C4-2B (cell line): ENCODE measurements at regions not wholly inside any gene's neighbourhood (a gene's known extent, or its start where the extent isn't known, plus 50 kb on each side); places are given as distances from the start of the nearest gene placed in this dataset.

Source experiments
- H3K27ac ChIP-seq: fragments of 450-650 bp; 2 replicates; pipeline ENCODE4 v1.5.1; 2017
- ZFX ChIP-seq: fragments of 450-650 bp; IDR thresholded peaks from 2 replicates; pipeline ENCODE4 v1.6.1; 2017
- TF ChIP-seq, protein P1 (sequence below): fragments of 450-650 bp; conservative IDR thresholded peaks from 2 replicates; pipeline ENCODE4 v1.5.1; 2017; ENCODE audit warnings: mild to moderate bottlenecking

DNA sequence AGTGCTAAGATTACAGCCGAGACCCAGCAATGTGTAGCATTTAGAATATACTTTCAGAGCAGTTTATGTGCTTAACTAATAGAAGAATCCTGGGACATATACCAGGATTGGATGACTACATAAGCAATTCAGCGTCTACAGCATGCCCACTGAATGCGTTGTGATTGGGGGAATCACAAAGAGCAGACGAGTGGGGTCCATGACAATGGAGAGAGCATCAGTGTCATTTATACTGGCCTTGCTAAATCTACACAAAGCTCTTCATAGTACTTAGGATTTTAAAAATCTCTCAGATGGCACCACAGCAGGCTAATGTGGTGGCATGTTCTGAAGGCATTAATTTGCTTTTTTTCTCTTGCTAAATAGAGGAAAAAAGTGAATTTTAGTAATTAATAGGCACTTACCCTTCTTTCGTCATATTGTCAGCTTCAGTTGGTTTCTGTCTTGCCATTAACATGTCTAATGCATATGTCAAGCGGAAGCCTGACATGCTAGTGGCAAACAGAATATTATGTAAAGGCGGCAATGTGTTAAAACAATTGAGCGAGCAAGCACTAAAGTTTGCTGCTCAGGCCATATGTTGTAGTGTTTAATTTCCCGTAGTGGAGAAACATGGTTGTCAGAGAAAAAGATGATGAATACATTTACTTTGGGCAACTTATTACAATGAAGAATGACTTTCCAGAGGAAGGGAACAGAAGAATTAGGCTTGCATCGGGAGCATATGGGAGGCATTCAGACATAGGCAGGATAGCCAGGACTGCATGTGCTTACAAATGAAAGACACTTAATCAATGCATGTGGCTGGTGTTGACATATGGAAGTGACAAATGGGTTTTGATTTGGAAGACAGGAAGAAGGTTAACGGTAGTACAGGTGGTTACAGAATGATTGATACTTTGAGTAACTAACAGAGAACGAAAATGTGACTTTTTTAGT, 145.2 kb downstream of the ICOS start:
- TF ChIP-seq, protein P1, sequence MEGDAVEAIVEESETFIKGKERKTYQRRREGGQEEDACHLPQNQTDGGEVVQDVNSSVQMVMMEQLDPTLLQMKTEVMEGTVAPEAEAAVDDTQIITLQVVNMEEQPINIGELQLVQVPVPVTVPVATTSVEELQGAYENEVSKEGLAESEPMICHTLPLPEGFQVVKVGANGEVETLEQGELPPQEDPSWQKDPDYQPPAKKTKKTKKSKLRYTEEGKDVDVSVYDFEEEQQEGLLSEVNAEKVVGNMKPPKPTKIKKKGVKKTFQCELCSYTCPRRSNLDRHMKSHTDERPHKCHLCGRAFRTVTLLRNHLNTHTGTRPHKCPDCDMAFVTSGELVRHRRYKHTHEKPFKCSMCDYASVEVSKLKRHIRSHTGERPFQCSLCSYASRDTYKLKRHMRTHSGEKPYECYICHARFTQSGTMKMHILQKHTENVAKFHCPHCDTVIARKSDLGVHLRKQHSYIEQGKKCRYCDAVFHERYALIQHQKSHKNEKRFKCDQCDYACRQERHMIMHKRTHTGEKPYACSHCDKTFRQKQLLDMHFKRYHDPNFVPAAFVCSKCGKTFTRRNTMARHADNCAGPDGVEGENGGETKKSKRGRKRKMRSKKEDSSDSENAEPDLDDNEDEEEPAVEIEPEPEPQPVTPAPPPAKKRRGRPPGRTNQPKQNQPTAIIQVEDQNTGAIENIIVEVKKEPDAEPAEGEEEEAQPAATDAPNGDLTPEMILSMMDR: no peak
- H3K27ac ChIP-seq: no peak overlapping the region

GRCh38 chr2:204086167-204086566, 149.6 kb downstream of the ICOS start:
- TF ChIP-seq, protein P1: no peak
- TF ChIP-seq ZFX: no peak
- H3K27ac ChIP-seq: no peak overlapping the region

- H3K27ac ChIP-seq: no peak overlapping the region
- TF ChIP-seq, protein P1: no peak
- no peak for TF ChIP-seq ZFX
Observed at GRCh38 chr2:204089105-204089504, 152.5 kb downstream of the ICOS start.

DNA sequence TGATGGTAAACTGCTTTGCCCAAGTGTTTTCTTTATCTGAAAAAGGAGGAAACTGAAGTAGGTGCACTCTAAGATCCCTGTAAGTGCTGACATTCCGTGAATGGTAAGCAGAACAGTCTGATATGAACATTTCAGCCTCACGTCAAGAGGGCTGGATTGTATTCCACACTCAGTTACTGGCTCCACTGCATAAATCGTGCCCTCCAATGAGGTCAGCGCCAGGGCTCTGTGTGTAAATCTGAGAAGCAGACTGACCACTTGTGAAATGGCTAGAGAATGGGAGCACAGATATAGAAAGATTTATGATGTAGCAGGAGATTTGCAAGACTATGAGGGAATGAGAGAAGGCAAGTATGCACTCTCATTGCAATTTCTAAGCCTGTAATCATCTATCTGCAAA, 153.0 kb downstream of the ICOS start:
- no peak overlapping the region for H3K27ac ChIP-seq
- TF ChIP-seq, protein P1: no peak
- TF ChIP-seq ZFX: no peak

DNA sequence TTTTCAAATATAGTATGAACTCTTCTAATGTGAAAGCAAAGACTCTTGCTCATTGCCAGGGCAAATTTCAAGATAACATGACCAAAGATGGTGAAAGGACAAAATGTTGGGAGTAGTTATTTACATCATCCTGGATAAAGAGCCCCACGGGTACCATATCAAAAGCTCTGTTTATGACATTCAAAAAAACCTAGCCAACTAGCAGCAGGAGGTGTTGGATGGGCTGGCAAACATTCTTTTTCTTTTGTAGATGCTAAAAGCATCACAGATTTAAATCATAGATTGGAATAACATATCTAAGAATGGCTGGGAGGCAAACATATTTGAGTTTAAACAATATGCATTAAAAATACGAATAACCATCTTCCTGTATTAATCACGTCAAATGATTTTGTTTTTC, 153.5 kb downstream of the ICOS start:
- no peak overlapping the region for H3K27ac ChIP-seq
- TF ChIP-seq, protein P1: no peak
- TF ChIP-seq ZFX: no peak

DNA sequence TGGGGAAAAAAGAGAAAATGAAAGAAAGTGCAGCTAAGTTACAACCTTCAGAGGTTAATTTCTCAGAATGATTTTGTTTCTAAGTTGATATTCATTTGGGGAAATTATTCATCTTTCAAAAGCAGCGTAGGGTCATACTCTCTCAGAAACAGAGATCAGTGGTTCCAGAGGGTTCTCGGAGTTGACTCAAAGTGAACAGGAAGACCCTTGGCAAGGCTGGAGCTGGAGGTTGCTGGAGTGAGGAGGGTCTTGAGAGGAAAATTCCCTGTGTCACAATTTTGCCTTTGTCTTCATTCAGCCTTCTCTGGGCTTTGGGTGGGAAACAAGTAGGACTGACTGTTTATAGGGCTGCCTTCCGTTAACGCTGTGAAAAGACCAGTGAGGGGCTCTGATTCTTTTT, 168.2 kb downstream of the ICOS start:
- no peak for TF ChIP-seq ZFX
- TF ChIP-seq, protein P1: no peak
- H3K27ac ChIP-seq: no peak overlapping the region

- no peak for TF ChIP-seq ZFX
- TF ChIP-seq, protein P1: peak; percentile 67
- H3K27ac ChIP-seq: no peak overlapping the region
Observed at GRCh38 chr2:204108330-204108751, 171.8 kb downstream of the ICOS start.
